Neural progenitor cell (in vitro differentiated cells): ENCODE measurements at regions not wholly inside any gene's neighbourhood (a gene's known extent, or its start where the extent isn't known, plus 50 kb on each side); places are given as distances from the start of the nearest gene placed in this dataset.

ENCODE experiments used
- EZH2 ChIP-seq: fragments of 200-600 bp; sonication (generic); IDR thresholded peaks from 2 replicates; pipeline ENCODE4 v1.6.1; 2017; ENCODE audit warnings: antibody characterized with exemption, mild to moderate bottlenecking, moderate library complexity
- EZH2phosphoT487 ChIP-seq: fragments of 200-600 bp; sonication (generic); IDR thresholded peaks from 2 replicates; pipeline ENCODE4 v1.6.1; 2017; ENCODE audit warnings: antibody characterized with exemption
- TF ChIP-seq, protein P1 (sequence below): fragments of 200-600 bp; sonication (generic); IDR thresholded peaks from 2 replicates; pipeline ENCODE4 v1.5.1; 2017; ENCODE audit warnings: antibody characterized with exemption, mild to moderate bottlenecking

DNA sequence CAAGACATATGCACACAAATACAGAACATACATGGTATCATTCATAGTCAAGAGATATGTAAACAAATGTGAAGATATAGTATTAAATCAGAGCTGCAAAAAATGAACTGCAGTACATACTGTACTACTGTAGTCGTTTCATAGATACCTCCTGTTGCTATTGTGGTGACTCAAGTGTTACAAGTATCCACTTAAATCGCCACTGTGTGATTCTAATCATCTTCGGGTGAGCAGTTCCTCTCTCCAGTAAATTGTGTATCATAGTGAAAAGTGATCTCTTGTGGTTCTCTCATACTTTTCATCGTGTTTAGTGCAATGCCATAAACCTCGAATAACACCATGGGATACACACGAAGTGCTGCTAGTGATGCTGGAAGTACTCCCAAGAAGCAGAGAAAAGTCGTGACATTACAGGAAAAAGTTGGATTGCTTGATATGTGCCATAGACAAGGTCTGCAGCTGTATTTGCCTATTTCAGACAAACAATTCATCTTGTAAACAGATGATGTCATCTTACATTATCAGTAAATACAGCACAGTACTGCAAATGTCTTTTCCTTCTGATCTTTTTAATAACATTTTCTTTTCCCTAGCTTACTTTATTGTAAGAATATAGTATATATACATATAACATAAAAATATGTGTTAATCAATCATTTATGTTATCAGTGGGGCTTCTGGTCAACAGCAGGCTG is 222.2 kb downstream of the BCL11A start:
- TF ChIP-seq, protein P1, sequence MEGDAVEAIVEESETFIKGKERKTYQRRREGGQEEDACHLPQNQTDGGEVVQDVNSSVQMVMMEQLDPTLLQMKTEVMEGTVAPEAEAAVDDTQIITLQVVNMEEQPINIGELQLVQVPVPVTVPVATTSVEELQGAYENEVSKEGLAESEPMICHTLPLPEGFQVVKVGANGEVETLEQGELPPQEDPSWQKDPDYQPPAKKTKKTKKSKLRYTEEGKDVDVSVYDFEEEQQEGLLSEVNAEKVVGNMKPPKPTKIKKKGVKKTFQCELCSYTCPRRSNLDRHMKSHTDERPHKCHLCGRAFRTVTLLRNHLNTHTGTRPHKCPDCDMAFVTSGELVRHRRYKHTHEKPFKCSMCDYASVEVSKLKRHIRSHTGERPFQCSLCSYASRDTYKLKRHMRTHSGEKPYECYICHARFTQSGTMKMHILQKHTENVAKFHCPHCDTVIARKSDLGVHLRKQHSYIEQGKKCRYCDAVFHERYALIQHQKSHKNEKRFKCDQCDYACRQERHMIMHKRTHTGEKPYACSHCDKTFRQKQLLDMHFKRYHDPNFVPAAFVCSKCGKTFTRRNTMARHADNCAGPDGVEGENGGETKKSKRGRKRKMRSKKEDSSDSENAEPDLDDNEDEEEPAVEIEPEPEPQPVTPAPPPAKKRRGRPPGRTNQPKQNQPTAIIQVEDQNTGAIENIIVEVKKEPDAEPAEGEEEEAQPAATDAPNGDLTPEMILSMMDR = no peak
- TF ChIP-seq EZH2phosphoT487 (no peak), EZH2 (no peak)
